ENCODE measurements at regions not wholly inside any gene's neighbourhood (a gene's known extent, or its start where the extent isn't known, plus 50 kb on each side); places are given as distances from the start of the nearest gene placed in this dataset.

GRCh38 chr1:230531103-230531502 lies 105.0 kb upstream of the PGBD5 start:
- peaks cover 16% of the 10 kb centered on the region for H3K9me3 ChIP-seq (ENCODE audit: low read length)
- ATAC-seq (no peak), DNase-seq (no peak)
- H3K27ac ChIP-seq (ENCODE audit: low read length) = no peak overlapping the region
- no peaks in the 10 kb centered on the region for H3K4me1 ChIP-seq (ENCODE audit: insufficient read depth, low read length)
- BruUV-seq (replicated peaks) = no TSS peak
- H3F3A ChIP-seq (ENCODE audit: low read length, unreplicated experiment) = no peaks in the 10 kb centered on the region
- H3K4me2 ChIP-seq (ENCODE audit: low read length) = no peak overlapping the region
- H3K27me3 ChIP-seq (ENCODE audit: low read length) = peaks cover 55% of the 10 kb centered on the region
- H2AFZ ChIP-seq (ENCODE audit: low read length) = no peak overlapping the region
- TF ChIP-seq EZH2 (IDR thresholded peaks at IDR 0.05; ENCODE audit: low read length, unreplicated experiment) (no peak), EZH2phosphoT487 (IDR thresholded peaks at IDR 0.05; ENCODE audit: borderline replicate concordance, low read length) (no peak), CTCF (conservative IDR thresholded peaks at IDR 0.05; ENCODE audit: low read depth, low read length) (no peak)
- no peak overlapping the region for H3K4me3 ChIP-seq (ENCODE audit: low read length)
- H4K20me1 ChIP-seq (ENCODE audit: low read length) = no peaks in the 10 kb centered on the region
- ChIA-PET POLR2A (ENCODE audit: unreplicated experiment) (no interaction called here), CTCF (no interaction called here)
- H3K9ac ChIP-seq (ENCODE audit: low read length) = no peak overlapping the region
- no peaks in the 10 kb centered on the region for H3K79me2 ChIP-seq (ENCODE audit: low read length)
- no peaks in the 10 kb centered on the region for H3K36me3 ChIP-seq (ENCODE audit: low read depth, low read length)
- no peaks in the 10 kb centered on the region for H3K9me2 ChIP-seq (replicated peaks; ENCODE audit: low read length)
- intact Hi-C loops (cut with micrococcal nuclease) = no loop called here

- H3K79me2 ChIP-seq (ENCODE audit: low read length) = no peaks in the 10 kb centered on the region
- no peak overlapping the region for H2AFZ ChIP-seq (ENCODE audit: low read length)
- H3K9me3 ChIP-seq (ENCODE audit: low read length) = no peaks in the 10 kb centered on the region
- H3K9ac ChIP-seq (ENCODE audit: low read length) = no peak overlapping the region
- H3K4me2 ChIP-seq (ENCODE audit: low read length) = no peak overlapping the region
- no peaks in the 10 kb centered on the region for H3K4me1 ChIP-seq (ENCODE audit: insufficient read depth, low read length)
- DNase-seq = no peak
- H3K36me3 ChIP-seq (ENCODE audit: low read depth, low read length) = no peaks in the 10 kb centered on the region
- ChIA-PET POLR2A (ENCODE audit: unreplicated experiment) (no interaction called here), CTCF (no interaction called here)
- no peak overlapping the region for H3K27ac ChIP-seq (ENCODE audit: low read length)
- H3K4me3 ChIP-seq (ENCODE audit: low read length) = no peak overlapping the region
- no peaks in the 10 kb centered on the region for H3K9me2 ChIP-seq (replicated peaks; ENCODE audit: low read length)
- peaks cover 76% of the 10 kb centered on the region for H3K27me3 ChIP-seq (ENCODE audit: low read length)
- BruUV-seq (replicated peaks) = no TSS peak
- H3F3A ChIP-seq (ENCODE audit: low read length, unreplicated experiment) = no peaks in the 10 kb centered on the region
- intact Hi-C loops (cut with micrococcal nuclease) = no loop called here
- H4K20me1 ChIP-seq (ENCODE audit: low read length) = no peaks in the 10 kb centered on the region
- TF ChIP-seq EZH2phosphoT487 (IDR thresholded peaks at IDR 0.05; ENCODE audit: borderline replicate concordance, low read length) (no peak), CTCF (conservative IDR thresholded peaks at IDR 0.05; ENCODE audit: low read depth, low read length) (no peak), EZH2 (IDR thresholded peaks at IDR 0.05; ENCODE audit: low read length, unreplicated experiment) (no peak)
- ATAC-seq = no peak
Observed at GRCh38 chr1:230519246-230519645, 93.1 kb upstream of the PGBD5 start.

GRCh38 chr1:230518511-230518910 lies 92.4 kb upstream of the PGBD5 start:
- no peak for ATAC-seq

More at GRCh38 chr1:230518511-230518910, 92.4 kb upstream of the PGBD5 start:
- Histone ChIP-seq H2AFZ (ENCODE audit: low read length) (no peak overlapping the region), H4K20me1 (ENCODE audit: low read length) (no peaks in the 10 kb centered on the region), H3K27me3 (ENCODE audit: low read length) (peaks cover 78% of the 10 kb centered on the region), H3K4me1 (ENCODE audit: insufficient read depth, low read length) (no peaks in the 10 kb centered on the region), H3K9ac (ENCODE audit: low read length) (no peak overlapping the region), H3K36me3 (ENCODE audit: low read depth, low read length) (no peaks in the 10 kb centered on the region), H3F3A (ENCODE audit: low read length, unreplicated experiment) (no peaks in the 10 kb centered on the region), H3K79me2 (ENCODE audit: low read length) (no peaks in the 10 kb centered on the region), H3K4me2 (ENCODE audit: low read length) (no peak overlapping the region), H3K27ac (ENCODE audit: low read length) (no peak overlapping the region), H3K4me3 (ENCODE audit: low read length) (no peak overlapping the region), H3K9me3 (ENCODE audit: low read length) (no peaks in the 10 kb centered on the region), H3K9me2 (replicated peaks; ENCODE audit: low read length) (no peaks in the 10 kb centered on the region)
- POLR2A ChIA-PET (ENCODE audit: unreplicated experiment) = no interaction called here
- DNase-seq = no peak
- BruUV-seq (replicated peaks) = no TSS peak
- CTCF ChIA-PET = no interaction called here
- TF ChIP-seq EZH2phosphoT487 (IDR thresholded peaks at IDR 0.05; ENCODE audit: borderline replicate concordance, low read length) = no peak
- no peak for TF ChIP-seq CTCF (conservative IDR thresholded peaks at IDR 0.05; ENCODE audit: low read depth, low read length)
- no peak for TF ChIP-seq EZH2 (IDR thresholded peaks at IDR 0.05; ENCODE audit: low read length, unreplicated experiment)
- intact Hi-C loops (cut with micrococcal nuclease) = no loop called here

Measured in PC-3 (cell line).